Tibial nerve (tissue), 3 donors: ENCODE measurements at regions not wholly inside any gene's neighbourhood (a gene's known extent, or its start where the extent isn't known, plus 50 kb on each side); places are given as distances from the start of the nearest gene placed in this dataset.

Source experiments
- POLR2A ChIP-seq, 2 donors: fragments of 450-650 bp; IDR thresholded peaks; one replicate each; pipeline ENCODE4 v1.6.1; 2017; ENCODE audit warnings: antibody characterized with exemption in 2 of 2, mild to moderate bottlenecking in 2 of 2, moderate library complexity in 2 of 2
- TF ChIP-seq, protein P1 (sequence below), 5 experiments: fragments of 200-600 bp in 3 of 5; fragments of 450-650 bp in 2 of 5; sonication (generic) in 3 of 5; IDR thresholded peaks; one replicate each; pipeline ENCODE4 v1.5.1; 2016 to 2019; ENCODE audit warnings: antibody characterized with exemption in 5 of 5, mild to moderate bottlenecking in 3 of 5, moderate library complexity in 2 of 5

DNA sequence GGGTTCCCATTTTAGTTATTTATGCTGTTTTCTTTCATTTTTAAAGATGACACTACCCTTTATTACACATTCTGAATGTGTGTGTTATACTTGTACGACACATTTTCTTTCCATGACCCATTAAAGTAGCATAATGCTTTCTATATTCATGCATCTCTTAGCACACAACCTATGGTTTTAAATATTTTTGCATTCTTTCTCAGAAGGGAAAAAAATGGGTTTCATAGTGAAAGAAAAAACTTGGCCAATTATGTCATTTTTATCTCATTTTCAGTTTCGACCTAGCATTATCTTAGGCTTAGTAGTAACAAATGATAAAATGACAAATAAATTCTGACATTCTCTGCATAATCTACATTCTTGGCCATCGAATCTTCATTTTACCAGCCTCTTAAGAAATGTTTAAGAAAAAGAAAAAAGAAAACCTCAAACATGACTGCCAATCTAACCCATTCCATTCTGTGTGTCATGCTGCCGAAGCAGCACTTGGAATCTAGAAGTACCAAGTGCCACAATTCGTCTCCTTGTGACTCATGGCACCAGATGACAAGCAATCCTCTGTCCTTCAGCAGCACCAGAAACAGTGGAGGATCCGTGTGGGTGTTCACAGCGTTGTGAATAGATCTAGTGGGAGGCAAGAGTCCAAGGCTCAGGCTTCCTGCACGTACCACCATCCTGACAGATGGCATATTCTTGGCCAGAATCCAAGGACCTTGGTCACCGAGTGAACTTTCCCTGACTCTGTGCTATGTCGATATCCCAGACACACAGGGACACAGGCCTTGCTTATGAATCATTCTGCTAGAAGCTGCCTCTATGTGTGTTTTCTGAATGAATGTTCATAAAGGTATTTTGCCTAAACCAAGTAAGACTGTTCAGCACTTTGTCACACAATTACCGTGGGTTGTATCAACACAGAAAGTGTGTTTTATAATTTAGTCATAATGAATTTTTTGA, 502.7 kb downstream of the NR2F1-AS1 start:
- TF ChIP-seq, protein P1, sequence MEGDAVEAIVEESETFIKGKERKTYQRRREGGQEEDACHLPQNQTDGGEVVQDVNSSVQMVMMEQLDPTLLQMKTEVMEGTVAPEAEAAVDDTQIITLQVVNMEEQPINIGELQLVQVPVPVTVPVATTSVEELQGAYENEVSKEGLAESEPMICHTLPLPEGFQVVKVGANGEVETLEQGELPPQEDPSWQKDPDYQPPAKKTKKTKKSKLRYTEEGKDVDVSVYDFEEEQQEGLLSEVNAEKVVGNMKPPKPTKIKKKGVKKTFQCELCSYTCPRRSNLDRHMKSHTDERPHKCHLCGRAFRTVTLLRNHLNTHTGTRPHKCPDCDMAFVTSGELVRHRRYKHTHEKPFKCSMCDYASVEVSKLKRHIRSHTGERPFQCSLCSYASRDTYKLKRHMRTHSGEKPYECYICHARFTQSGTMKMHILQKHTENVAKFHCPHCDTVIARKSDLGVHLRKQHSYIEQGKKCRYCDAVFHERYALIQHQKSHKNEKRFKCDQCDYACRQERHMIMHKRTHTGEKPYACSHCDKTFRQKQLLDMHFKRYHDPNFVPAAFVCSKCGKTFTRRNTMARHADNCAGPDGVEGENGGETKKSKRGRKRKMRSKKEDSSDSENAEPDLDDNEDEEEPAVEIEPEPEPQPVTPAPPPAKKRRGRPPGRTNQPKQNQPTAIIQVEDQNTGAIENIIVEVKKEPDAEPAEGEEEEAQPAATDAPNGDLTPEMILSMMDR (IDR thresholded peaks at IDR 0.05), result no peak
- no peak for TF ChIP-seq POLR2A (IDR thresholded peaks at IDR 0.05)
